ENCODE measurements at regions not wholly inside any gene's neighbourhood (a gene's known extent, or its start where the extent isn't known, plus 50 kb on each side); places are given as distances from the start of the nearest gene placed in this dataset.

DNA sequence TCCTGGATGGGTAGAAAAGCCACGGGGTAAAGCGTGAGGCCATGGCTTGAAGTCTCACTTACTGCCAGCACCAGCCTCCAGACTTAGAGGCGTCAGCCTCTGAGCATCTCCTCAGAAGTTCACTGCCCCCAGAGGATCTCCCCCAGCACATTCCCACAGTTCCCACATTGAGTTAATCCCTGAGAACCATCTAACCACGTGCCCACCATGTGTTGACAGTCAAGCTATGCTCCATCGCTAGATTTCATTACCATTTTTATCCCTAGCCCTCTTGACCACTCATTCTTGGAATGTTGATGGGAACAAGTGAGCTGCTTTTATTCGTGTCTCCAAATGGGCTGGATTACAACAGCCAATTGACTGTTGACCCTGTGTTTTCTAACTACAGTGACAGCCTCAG lies 283.3 kb upstream of the IRX1 start:
- Histone ChIP-seq H3K27ac (ENCODE audit: extremely low read depth, low read depth, low read length) (no peak overlapping the region), H3K9ac (ENCODE audit: insufficient read depth in 1 of 2, low read depth in 2 of 2, low read length in 2 of 2) (no peak overlapping the region), H3K9me1 (ENCODE audit: control insufficient read depth, insufficient read depth, low read length) (no peaks in the 10 kb centered on the region), H3K79me2 (ENCODE audit: control insufficient read depth, insufficient read depth, low read length) (no peaks in the 10 kb centered on the region), H3K36me3 (ENCODE audit: control insufficient read depth, insufficient read depth, low read length) (no peaks in the 10 kb centered on the region), H3K4me1 (replicated peaks in 1 of 2; ENCODE audit: control insufficient read depth in 2 of 2, insufficient read depth in 2 of 2, low read length in 2 of 2) (no peaks in the 10 kb centered on the region), H3K4me3 (no peak overlapping the region), H3K9me3 (replicated peaks; ENCODE audit: control insufficient read depth, insufficient read depth, low read depth, low read length) (no peaks in the 10 kb centered on the region), H2AFZ (ENCODE audit: low read depth, low read length) (no peak overlapping the region), H3K27me3 (ENCODE audit: control insufficient read depth in 2 of 2, insufficient read depth in 2 of 2, low read length in 2 of 2) (0 out of 5 replicates have a peak, but pooled peaks cover 0 to 3% of the 10 kb centered on the region in 2 experiments), H3K4me2 (ENCODE audit: insufficient read depth, low read length) (no peak overlapping the region), H4K20me1 (replicated peaks; ENCODE audit: control insufficient read depth, insufficient read depth, low read length) (no peaks in the 10 kb centered on the region)
- ATAC-seq (no peak), FAIRE-seq (no peak), DNase-seq (ENCODE audit: extremely low read depth in 1 of 4, low spot score in 3 of 4) (no peak)
- POLR2A ChIA-PET: no interaction called here
- intact Hi-C loops (cut with micrococcal nuclease): no loop called here
- in situ Hi-C loops (cut with MboI): no loop called here
- CTCF ChIA-PET (ENCODE audit: low intra/inter-chr PET ratio): no interaction called here
- no TSS peak for BruUV-seq (replicated peaks)
- no peak for TF ChIP-seq ZNF263 (CRISPR knock-in tag; IDR thresholded peaks at IDR 0.05; ENCODE audit: borderline replicate concordance)
- TF ChIP-seq, protein P1, sequence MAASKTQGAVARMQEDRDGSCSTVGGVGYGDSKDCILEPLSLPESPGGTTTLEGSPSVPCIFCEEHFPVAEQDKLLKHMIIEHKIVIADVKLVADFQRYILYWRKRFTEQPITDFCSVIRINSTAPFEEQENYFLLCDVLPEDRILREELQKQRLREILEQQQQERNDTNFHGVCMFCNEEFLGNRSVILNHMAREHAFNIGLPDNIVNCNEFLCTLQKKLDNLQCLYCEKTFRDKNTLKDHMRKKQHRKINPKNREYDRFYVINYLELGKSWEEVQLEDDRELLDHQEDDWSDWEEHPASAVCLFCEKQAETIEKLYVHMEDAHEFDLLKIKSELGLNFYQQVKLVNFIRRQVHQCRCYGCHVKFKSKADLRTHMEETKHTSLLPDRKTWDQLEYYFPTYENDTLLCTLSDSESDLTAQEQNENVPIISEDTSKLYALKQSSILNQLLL (CRISPR knock-in tag; IDR thresholded peaks at IDR 0.05; ENCODE audit: borderline replicate concordance): no peak
- TF ChIP-seq TGIF2 (CRISPR knock-in tag; IDR thresholded peaks at IDR 0.05): no peak
- TF ChIP-seq PHTF2 (CRISPR knock-in tag; IDR thresholded peaks at IDR 0.05): no peak
- no peak for TF ChIP-seq BRD9 (IDR thresholded peaks at IDR 0.05; ENCODE audit: low read depth, partially characterized antibody)
- TF ChIP-seq PCBP1 (IDR thresholded peaks at IDR 0.05; ENCODE audit: low read depth, low read length, poor library complexity, severe bottlenecking): no peak
- no peak for TF ChIP-seq TAL1 (IDR thresholded peaks at IDR 0.05)
- TF ChIP-seq, protein P2, sequence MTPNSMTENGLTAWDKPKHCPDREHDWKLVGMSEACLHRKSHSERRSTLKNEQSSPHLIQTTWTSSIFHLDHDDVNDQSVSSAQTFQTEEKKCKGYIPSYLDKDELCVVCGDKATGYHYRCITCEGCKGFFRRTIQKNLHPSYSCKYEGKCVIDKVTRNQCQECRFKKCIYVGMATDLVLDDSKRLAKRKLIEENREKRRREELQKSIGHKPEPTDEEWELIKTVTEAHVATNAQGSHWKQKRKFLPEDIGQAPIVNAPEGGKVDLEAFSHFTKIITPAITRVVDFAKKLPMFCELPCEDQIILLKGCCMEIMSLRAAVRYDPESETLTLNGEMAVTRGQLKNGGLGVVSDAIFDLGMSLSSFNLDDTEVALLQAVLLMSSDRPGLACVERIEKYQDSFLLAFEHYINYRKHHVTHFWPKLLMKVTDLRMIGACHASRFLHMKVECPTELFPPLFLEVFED (CRISPR knock-in tag; conservative IDR thresholded peaks at IDR 0.05): no peak
- no peak for TF ChIP-seq CHCHD3 (CRISPR knock-in tag; IDR thresholded peaks at IDR 0.05)
- TF ChIP-seq SAP30 (IDR thresholded peaks at IDR 0.05; ENCODE audit: borderline replicate concordance, insufficient read depth, low read depth, low read length, poor library complexity, severe bottlenecking): no peak
- TF ChIP-seq ADNP (tag; IDR thresholded peaks at IDR 0.05): no peak
- TF ChIP-seq, protein P3, sequence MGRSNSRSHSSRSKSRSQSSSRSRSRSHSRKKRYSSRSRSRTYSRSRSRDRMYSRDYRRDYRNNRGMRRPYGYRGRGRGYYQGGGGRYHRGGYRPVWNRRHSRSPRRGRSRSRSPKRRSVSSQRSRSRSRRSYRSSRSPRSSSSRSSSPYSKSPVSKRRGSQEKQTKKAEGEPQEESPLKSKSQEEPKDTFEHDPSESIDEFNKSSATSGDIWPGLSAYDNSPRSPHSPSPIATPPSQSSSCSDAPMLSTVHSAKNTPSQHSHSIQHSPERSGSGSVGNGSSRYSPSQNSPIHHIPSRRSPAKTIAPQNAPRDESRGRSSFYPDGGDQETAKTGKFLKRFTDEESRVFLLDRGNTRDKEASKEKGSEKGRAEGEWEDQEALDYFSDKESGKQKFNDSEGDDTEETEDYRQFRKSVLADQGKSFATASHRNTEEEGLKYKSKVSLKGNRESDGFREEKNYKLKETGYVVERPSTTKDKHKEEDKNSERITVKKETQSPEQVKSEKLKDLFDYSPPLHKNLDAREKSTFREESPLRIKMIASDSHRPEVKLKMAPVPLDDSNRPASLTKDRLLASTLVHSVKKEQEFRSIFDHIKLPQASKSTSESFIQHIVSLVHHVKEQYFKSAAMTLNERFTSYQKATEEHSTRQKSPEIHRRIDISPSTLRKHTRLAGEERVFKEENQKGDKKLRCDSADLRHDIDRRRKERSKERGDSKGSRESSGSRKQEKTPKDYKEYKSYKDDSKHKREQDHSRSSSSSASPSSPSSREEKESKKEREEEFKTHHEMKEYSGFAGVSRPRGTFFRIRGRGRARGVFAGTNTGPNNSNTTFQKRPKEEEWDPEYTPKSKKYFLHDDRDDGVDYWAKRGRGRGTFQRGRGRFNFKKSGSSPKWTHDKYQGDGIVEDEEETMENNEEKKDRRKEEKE (IDR thresholded peaks at IDR 0.05; ENCODE audit: borderline replicate concordance in 1 of 2, control insufficient read depth in 1 of 2, low read depth in 2 of 2, low read length in 1 of 2): no peak
- under 1% methylated on average over 5 of the region's 6 CpGs for WGBS (ENCODE audit: insufficient coverage, low coverage, missing lambda C conversion rate)
